Stimulated activated naive CD8-positive, alpha-beta T cell treated with anti-CD3 and anti-CD28 coated beads, Interleukin-15, Interleukin-2, amounts not matched to agents 100 U/mL and 50 U/mL, for 24 hours (primary cell): ENCODE measurements at regions not wholly inside any gene's neighbourhood (a gene's known extent, or its start where the extent isn't known, plus 50 kb on each side); places are given as distances from the start of the nearest gene placed in this dataset.

ENCODE experiments used
- ATAC-seq: fragments of 150-1000 bp; cut with Tn5 transposase; one replicate; pipeline ENCODE4 v1.10.0; 2021
- DNase-seq: peaks from one replicate; pipeline ENCODE4 v3.0.0; 2021

DNA sequence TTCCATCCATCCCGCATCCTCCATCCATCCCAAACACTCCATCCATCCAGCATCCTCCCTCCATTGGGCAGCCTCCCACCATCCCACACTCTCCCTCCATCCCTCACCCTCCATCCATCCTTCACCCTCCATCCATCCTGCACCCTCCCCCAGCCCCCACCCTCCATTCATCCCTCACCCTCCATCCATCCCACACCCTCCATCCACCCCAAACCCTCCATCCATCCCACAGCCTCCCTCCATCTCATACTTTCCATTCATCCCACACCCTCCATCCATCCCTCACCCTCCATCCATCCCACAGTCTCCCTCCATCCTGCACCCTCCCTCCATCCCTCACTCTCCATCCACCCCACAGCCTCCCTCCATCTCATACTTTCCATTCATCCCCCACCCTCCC, 60.4 kb downstream of the FOXI2 start:
- DNase-seq (no peak), ATAC-seq (peak; percentile 59)

DNA sequence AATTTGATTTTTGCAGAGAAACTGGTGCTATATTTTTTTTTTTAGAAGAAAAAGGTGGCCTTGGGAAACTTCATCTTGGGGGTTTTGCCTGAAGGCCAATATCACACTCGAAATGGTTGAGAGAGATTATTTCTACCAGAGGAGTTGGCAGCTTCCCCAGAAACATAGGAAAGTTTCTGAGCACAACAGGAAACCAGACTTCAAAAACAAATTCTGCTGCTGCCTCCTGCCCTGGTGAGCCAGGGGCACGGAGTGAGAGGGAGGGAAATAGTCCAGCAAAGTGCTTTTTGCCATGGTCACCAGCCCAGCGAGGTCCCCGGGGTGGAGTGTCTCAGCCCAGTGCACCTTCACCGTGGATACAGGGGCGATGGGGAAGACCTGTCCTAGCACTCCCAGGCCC, 61.1 kb downstream of the FOXI2 start:
- ATAC-seq (no peak), DNase-seq (no peak)

DNA sequence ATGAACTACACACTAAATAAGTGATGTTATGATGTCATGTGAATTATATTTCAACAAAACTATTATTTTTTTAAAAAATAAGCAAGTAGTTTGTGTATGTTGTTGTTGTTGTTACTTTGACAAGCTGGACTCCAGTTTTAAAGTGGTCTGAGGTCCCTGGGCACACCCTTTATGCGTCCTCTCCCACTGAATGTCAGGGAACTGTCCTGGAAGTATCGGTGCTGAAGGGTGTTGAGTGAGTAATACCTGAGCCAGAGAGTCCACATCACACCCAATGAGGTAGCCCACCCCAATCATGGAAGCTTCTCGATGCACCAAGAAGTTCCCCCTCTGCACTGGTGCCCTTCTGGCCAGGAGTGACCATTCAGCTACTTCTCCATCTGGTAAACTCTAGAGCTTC, 64.3 kb downstream of the FOXI2 start:
- DNase-seq (no peak), ATAC-seq (no peak)

DNA sequence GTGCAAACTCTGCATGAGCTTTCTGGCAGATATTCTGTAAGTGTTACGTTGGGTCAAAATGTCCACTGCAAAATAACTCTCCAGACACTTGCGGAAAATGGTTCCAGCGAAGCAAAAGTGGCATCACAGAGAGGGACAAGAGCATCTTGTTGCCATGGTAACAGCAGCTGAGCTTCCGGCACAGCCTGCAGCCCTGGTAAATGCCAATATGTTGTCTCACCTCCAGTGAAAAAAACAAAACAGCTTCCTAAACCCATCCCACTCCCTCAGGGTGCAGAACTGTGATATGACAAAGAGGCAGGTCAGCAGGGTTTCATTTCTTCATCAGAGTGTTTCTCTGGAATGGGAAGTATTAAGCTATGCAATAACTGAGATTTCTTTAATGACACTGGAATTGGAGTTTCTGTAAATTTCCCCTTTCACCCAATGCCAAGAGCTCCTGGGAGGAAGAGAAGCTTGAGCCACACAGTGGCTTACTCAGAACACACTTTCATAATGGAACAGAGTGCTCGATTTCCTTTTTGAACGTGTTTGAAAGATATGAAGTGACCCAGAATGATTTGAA, 65.6 kb downstream of the FOXI2 start:
- ATAC-seq (no peak), DNase-seq (no peak)

DNA sequence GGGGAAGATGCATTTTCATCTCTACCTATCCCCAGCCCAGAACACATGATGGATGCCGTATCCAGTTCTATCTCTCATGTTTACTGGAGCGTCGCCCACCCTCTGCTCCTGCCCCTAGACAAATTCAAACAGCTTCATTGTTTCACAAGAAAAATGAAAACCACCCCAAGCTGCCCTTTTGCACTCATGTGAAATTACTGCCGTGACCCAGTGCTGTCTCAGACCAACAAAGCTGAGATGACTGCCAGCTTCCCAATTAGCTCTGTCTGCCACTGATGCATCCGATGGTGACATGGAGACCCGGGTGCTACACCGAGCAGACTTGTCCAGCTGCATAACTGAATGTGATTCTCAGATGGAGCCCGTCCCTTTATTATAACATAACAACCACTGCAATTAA, 67.7 kb downstream of the FOXI2 start:
- ATAC-seq (no peak), DNase-seq (no peak)

DNA sequence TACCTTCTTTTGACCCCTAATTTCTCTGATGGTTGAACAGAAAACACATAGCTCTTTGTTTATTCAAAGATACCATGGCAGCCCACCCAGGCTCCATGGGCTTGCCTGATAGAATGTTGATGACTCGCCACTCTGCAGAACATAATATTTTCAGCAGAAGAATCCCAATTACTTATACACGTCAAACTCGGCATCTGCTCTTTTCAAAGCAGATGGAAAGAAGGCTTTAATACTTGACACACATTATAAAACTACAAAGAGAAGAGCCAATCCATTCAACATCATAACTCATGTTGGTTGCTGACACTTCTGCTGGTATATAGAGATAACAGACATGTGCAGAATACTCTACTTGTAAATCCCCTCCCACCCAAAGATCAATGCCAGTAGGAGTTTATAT, 69.0 kb downstream of the FOXI2 start:
- ATAC-seq: no peak
- DNase-seq: no peak

DNA sequence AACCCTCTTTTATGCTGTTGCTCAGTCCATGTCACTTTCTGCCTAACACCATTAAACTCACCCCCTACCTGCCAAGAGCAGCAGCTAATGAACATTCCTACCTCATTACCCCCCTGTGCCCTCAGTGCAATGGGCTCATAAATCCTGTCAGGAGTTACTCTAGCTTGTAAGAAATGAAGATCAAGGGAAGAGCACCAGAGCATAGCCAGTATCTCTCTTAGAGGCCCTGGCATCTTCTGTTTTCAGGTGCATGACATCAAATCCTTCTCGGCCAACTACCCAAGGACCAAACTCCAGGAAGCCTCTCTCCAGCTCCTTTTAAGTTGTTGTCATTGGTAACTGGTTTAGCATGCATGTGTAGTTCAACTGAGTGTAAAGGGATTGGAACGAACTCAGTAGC, 75.1 kb downstream of the FOXI2 start:
- ATAC-seq (no peak), DNase-seq (no peak)

DNA sequence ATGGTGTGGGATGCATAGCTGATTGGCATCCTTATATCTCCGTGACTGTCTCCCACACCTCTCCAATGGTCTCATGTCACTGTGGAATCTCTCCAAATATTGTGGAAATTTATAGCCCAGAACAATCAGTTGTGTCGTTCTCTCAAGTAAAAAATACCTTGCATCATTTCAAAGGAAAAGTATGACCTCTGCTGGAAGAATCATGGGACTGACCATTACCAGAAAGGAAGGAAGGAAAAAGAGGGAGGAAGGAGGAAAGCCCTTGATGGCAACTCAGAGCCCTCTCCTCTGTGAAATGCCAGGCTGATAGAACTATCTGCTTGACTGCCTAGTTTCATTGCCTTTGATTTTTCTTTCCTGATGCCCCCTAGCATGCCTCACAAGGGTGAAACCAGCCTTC, 76.3 kb downstream of the FOXI2 start:
- DNase-seq (no peak), ATAC-seq (no peak)

DNA sequence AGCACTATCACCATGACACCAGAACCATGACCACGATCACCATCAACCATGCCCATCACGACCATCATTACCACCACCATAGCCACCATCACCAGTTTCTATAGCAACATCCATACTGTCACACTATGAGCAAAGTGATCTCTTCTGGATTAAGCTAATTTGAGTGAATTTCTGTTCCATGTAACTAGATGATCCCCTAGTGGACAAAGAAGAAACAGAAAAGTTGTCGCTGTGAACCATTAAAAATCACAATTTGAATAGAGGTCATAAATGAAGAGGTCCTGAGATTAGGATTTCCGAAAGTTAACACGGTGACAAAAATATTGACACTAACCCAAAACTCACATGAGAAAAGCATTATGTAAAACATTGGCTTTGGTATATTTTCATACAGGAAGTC, 77.6 kb downstream of the CLRN3 start:
- ATAC-seq (no peak), DNase-seq (no peak)

DNA sequence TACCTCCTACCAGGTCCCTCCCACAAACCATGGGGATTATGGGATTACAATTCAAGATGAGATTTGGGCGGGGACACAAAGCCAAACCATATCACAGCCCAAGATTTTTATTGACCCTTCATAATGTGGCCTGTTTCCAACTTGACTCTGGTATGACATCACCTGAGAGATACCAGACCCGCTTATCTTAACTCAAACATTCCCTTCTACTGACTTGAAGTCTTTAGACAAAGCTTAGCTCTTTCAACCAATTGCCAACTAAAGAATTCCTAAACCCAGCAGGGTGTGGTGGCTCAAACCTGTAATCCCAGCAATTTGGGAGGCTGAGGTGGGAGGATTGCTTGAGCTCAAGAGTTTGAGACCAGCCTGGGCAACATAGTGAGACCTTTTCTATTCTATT, 67.9 kb downstream of the CLRN3 start:
- no peak for ATAC-seq
- DNase-seq: no peak

DNA sequence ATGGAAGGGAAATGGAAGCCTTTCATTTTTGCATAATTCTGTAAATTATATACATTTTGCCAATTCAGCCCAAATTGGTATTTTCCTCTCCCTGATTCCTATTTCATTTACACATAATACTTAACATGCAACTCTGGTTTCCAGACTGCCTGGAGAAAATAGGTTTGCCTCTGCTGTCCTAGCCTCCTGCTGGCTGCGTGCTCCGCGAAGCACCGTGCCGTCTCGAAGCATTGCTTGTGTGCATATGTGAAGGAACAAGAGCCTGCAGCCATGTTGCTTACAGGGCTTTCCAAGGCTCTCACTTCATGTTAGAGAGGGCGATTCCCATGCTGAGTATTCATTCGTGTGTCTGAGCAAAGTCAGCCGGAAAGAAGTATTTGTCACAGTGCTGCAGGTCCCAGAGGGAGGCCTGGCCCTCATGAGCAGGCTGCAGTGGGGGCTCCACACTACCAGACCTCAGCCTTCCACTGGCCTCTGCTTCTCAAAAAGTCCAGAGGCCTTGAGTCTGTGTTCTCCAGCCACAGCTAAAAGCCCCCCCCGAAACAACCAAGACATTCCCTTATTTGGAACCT, 66.5 kb downstream of the CLRN3 start:
- ATAC-seq: no peak
- DNase-seq: no peak

DNA sequence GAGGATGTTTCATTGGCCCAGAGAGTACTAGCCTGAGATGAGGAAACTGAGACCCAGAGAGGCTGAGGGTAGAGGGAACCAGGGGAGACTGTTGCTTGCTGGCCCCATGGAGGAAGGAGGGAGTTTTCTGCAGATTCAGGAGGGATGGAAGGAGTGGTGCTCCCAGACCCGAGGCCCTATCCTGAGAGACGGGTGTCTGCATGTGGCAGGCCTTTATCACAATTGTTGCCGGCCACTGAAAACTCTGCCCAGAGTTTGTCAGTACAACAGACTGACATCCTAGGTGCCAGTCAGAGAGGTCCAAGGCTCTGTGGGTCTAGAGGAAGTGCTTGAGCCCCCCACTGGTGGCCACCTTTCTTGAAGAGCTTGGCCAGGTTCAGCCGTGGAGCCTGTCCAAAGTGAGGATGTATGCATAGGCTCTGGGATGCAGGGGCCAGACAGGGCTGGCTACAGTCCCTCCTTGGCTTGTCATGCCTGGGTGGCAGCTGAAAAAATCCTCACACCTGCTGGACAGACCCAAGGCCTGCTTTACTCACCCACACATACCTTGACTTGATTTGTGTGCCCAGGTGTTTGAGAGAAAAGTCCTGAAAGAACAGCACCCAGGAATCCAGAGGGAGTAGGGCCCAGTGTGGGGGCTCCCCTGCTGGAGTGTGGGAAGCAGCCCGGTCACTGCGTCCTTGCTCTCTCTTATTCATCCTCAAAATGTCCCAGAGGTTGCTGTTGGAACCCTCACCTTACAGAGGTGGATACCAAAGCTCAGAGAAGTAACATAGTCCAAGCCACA, 65.2 kb downstream of the CLRN3 start:
- ATAC-seq (no peak), DNase-seq (no peak)
